GM23338 (cell line): ENCODE measurements at regions not wholly inside any gene's neighbourhood (a gene's known extent, or its start where the extent isn't known, plus 50 kb on each side); places are given as distances from the start of the nearest gene placed in this dataset.

ENCODE experiments used
- ATAC-seq: fragments of 200-7000 bp; cut with Tn5 transposase; 3 replicates; pipeline ENCODE4 v1.9.1; 2020
- DNase-seq: peaks from one replicate; pipeline ENCODE4 v3.0.0-alpha.2; 2015; ENCODE audit warnings: low spot score
- H2AFZ ChIP-seq: fragments of 200-600 bp; sonication (generic); 2 replicates; pipeline ENCODE4 v1.8.0; 2016; ENCODE audit warnings: antibody characterized with exemption, mild to moderate bottlenecking, moderate library complexity
- H3F3A ChIP-seq: fragments of 200-600 bp; sonication (generic); replicated peaks from 2 replicates; pipeline ENCODE4 v1.8.0; 2017; ENCODE audit warnings: antibody characterized with exemption, mixed run types, low read depth
- H3K27ac ChIP-seq: fragments of 200-600 bp; sonication (generic); 2 replicates; pipeline ENCODE4 v1.6.1; 2016; ENCODE audit warnings: low read depth
- H3K27me3 ChIP-seq: fragments of 200-600 bp; sonication (generic); 2 replicates; pipeline ENCODE4 v1.8.0; 2016; ENCODE audit warnings: mild to moderate bottlenecking, mixed run types, moderate library complexity; ENCODE audit not compliant: insufficient read depth
- H3K36me3 ChIP-seq: fragments of 200-600 bp; sonication (generic); 2 replicates; pipeline ENCODE4 v1.8.0; 2016; ENCODE audit warnings: mild to moderate bottlenecking; ENCODE audit not compliant: insufficient read depth
- H3K4me1 ChIP-seq: fragments of 200-600 bp; sonication (generic); 2 replicates; pipeline ENCODE4 v1.8.0; 2016; ENCODE audit warnings: mild to moderate bottlenecking, moderate library complexity; ENCODE audit not compliant: insufficient read depth
- H3K4me2 ChIP-seq: fragments of 200-600 bp; sonication (generic); 2 replicates; pipeline ENCODE4 v1.7.1; 2017; ENCODE audit warnings: mixed run types
- H3K4me3 ChIP-seq: fragments of 200-600 bp; sonication (generic); 2 replicates; pipeline ENCODE4 v1.6.1; 2016; ENCODE audit warnings: mixed run types
- H3K79me2 ChIP-seq: fragments of 200-600 bp; sonication (generic); replicated peaks from 2 replicates; pipeline ENCODE4 v1.8.0; 2017; ENCODE audit warnings: mild to moderate bottlenecking; ENCODE audit not compliant: insufficient read depth
- H3K9me2 ChIP-seq: fragments of 200-600 bp; sonication (generic); 2 replicates; pipeline ENCODE4 v1.8.0; 2017; ENCODE audit not compliant: insufficient read depth
- H4K20me1 ChIP-seq: fragments of 200-600 bp; sonication (generic); replicated peaks from 2 replicates; pipeline ENCODE4 v1.8.0; 2017; ENCODE audit warnings: mild to moderate bottlenecking; ENCODE audit not compliant: insufficient read depth
- H3K27ac Mint-ChIP-seq: 2 replicates; pipeline ENCODE4 v1.8.0; 2020; ENCODE audit warnings: inconsistent platforms, mild to moderate bottlenecking, moderate library complexity, mixed read lengths
- H3K27me3 Mint-ChIP-seq: 3 replicates; pipeline ENCODE4 v1.8.0; 2022; ENCODE audit warnings: low read depth, mild to moderate bottlenecking, moderate library complexity, mixed read lengths, inconsistent platforms; ENCODE audit not compliant: insufficient read depth, poor library complexity
- H3K36me3 Mint-ChIP-seq: 3 replicates; pipeline ENCODE4 v1.8.0; 2021; ENCODE audit warnings: low read depth, mild to moderate bottlenecking, inconsistent platforms, moderate library complexity, mixed read lengths
- H3K4me1 Mint-ChIP-seq: 3 replicates; pipeline ENCODE4 v1.8.0; 2020; ENCODE audit warnings: mild to moderate bottlenecking, inconsistent platforms, mixed read lengths
- H3K4me3 Mint-ChIP-seq: 3 replicates; pipeline ENCODE4 v1.8.0; 2021; ENCODE audit warnings: moderate library complexity, mild to moderate bottlenecking, inconsistent platforms, mixed read lengths
- H3K9me3 Mint-ChIP-seq: 3 replicates; pipeline ENCODE4 v1.8.0; 2020; ENCODE audit warnings: moderate library complexity, mild to moderate bottlenecking, inconsistent platforms, mixed read lengths
- CREB1 ChIP-seq: fragments of 250-450 bp; sonication (Bioruptor Pico); IDR thresholded peaks from 2 replicates; pipeline ENCODE4 v1.5.0; 2020; ENCODE audit warnings: low read depth, mild to moderate bottlenecking, moderate library complexity
- CTCF ChIP-seq, 2 experiments: fragments of 200-600 bp in 1 of 2; sonication (generic) in 1 of 2; conservative IDR thresholded peaks; 2 replicates each; pipeline versions ENCODE4 v1.5.1 to v1.6.1; 2016 to 2017; ENCODE audit warnings: antibody characterized with exemption in 2 of 2, low read depth in 2 of 2, mild to moderate bottlenecking in 2 of 2, moderate library complexity in 1 of 2
- ETS1 ChIP-seq: IDR thresholded peaks from 2 replicates; pipeline ENCODE4 v1.6.1; 2016; ENCODE audit warnings: antibody characterized with exemption
- EZH2 ChIP-seq: fragments of 200-600 bp; sonication (generic); IDR thresholded peaks from one replicate; pipeline ENCODE4 v1.8.0; 2017; ENCODE audit warnings: antibody characterized with exemption, mild to moderate bottlenecking, low read depth; ENCODE audit not compliant: unreplicated experiment
- EZH2phosphoT487 ChIP-seq: fragments of 200-600 bp; sonication (generic); IDR thresholded peaks from one replicate; pipeline ENCODE4 v1.8.1; 2018; ENCODE audit warnings: antibody characterized with exemption; ENCODE audit not compliant: unreplicated experiment
- JUNB ChIP-seq: IDR thresholded peaks from one replicate; pipeline ENCODE4 v1.6.1; 2016; ENCODE audit warnings: antibody characterized with exemption; ENCODE audit not compliant: unreplicated experiment
- NANOG ChIP-seq: IDR thresholded peaks from 2 replicates; pipeline ENCODE4 v1.6.1; 2016; ENCODE audit warnings: antibody characterized with exemption, borderline replicate concordance
- POLR2AphosphoS5 ChIP-seq: IDR thresholded peaks from 2 replicates; pipeline ENCODE4 v1.6.1; 2016; ENCODE audit warnings: antibody characterized with exemption, low read depth
- REST ChIP-seq: IDR thresholded peaks from one replicate; pipeline ENCODE4 v1.6.1; 2018; ENCODE audit warnings: antibody characterized with exemption; ENCODE audit not compliant: unreplicated experiment
- STAT1 ChIP-seq: IDR thresholded peaks from one replicate; pipeline ENCODE4 v1.6.1; 2016; ENCODE audit warnings: antibody characterized with exemption; ENCODE audit not compliant: unreplicated experiment
- ZNF114 ChIP-seq: fragments of 250-450 bp; sonication (Bioruptor Pico); IDR thresholded peaks from 2 replicates; pipeline ENCODE4 v1.5.0; 2020; ENCODE audit warnings: mild to moderate bottlenecking, moderate library complexity
- ZNF462 ChIP-seq: fragments of 250-450 bp; sonication (Bioruptor Pico); IDR thresholded peaks from 2 replicates; pipeline ENCODE4 v1.5.0; 2020; ENCODE audit warnings: mild to moderate bottlenecking, moderate library complexity

- TF ChIP-seq ZNF462 (CRISPR knock-in tag) (no peak), REST (no peak), ZNF114 (CRISPR knock-in tag) (no peak)
Measured at GRCh38 chr2:8379128-8379527, 302.7 kb upstream of the ID2 start (continued).

GRCh38 chr2:8379549-8379948 is 302.3 kb upstream of the ID2 start:
- H2AFZ ChIP-seq, result no peak overlapping the region; the same call in 1 of the 2 replicates
- Mint-ChIP-seq H3K36me3 (peaks cover 2% of the 10 kb centered on the region; the same call in 1 of the 3 replicates), H3K4me1 (peaks cover 3% of the 10 kb centered on the region; the same call in 1 of the 3 replicates), H3K27me3 (no peaks in the 10 kb centered on the region), H3K9me3 (peaks cover 4% of the 10 kb centered on the region; the same call in 2 of the 3 replicates), H3K4me3 (no peak overlapping the region), H3K27ac (no peak overlapping the region)
- H3K4me1 ChIP-seq, result no peaks in the 10 kb centered on the region
- no peak overlapping the region for H3K4me3 ChIP-seq
- no peaks in the 10 kb centered on the region for H3K79me2 ChIP-seq
- H3K4me2 ChIP-seq, result no peak overlapping the region
- no peak for ATAC-seq
- H3F3A ChIP-seq, result no peaks in the 10 kb centered on the region
- H3K27ac ChIP-seq, result no peak overlapping the region
- H3K9me2 ChIP-seq, result no peaks in the 10 kb centered on the region
- no peak for TF ChIP-seq CTCF (conservative IDR thresholded peaks at IDR 0.05; ENCODE audit: low read depth in 2 of 2)
- TF ChIP-seq EZH2phosphoT487, result no peak
- TF ChIP-seq JUNB, result no peak
- TF ChIP-seq EZH2, result no peak
- no peak for TF ChIP-seq ETS1
- TF ChIP-seq CREB1 (CRISPR knock-in tag), result no peak
- TF ChIP-seq POLR2AphosphoS5, result no peak
- TF ChIP-seq STAT1, result no peak
- no peak for TF ChIP-seq NANOG
- TF ChIP-seq ZNF114 (CRISPR knock-in tag), result no peak
- no peaks in the 10 kb centered on the region; the same call in 1 of the 2 replicates for H3K36me3 ChIP-seq
- H3K27me3 ChIP-seq, result no peaks in the 10 kb centered on the region
- no peak for DNase-seq
- no peaks in the 10 kb centered on the region for H4K20me1 ChIP-seq
